ENCODE measurements at regions not wholly inside any gene's neighbourhood (a gene's known extent, or its start where the extent isn't known, plus 50 kb on each side); places are given as distances from the start of the nearest gene placed in this dataset.

- TF ChIP-seq, protein P1, sequence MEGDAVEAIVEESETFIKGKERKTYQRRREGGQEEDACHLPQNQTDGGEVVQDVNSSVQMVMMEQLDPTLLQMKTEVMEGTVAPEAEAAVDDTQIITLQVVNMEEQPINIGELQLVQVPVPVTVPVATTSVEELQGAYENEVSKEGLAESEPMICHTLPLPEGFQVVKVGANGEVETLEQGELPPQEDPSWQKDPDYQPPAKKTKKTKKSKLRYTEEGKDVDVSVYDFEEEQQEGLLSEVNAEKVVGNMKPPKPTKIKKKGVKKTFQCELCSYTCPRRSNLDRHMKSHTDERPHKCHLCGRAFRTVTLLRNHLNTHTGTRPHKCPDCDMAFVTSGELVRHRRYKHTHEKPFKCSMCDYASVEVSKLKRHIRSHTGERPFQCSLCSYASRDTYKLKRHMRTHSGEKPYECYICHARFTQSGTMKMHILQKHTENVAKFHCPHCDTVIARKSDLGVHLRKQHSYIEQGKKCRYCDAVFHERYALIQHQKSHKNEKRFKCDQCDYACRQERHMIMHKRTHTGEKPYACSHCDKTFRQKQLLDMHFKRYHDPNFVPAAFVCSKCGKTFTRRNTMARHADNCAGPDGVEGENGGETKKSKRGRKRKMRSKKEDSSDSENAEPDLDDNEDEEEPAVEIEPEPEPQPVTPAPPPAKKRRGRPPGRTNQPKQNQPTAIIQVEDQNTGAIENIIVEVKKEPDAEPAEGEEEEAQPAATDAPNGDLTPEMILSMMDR (conservative IDR thresholded peaks at IDR 0.05; ENCODE audit: low read depth, low read length) = no peak
- TF ChIP-seq EZH2 (IDR thresholded peaks at IDR 0.05; ENCODE audit: borderline replicate concordance, low read depth, low read length, poor library complexity, severe bottlenecking) = no peak
Observed at GRCh38 chr4:18777190-18777930, 755.8 kb upstream of the LCORL start.
